Thymus (tissue), 11 donors: ENCODE measurements at regions not wholly inside any gene's neighbourhood (a gene's known extent, or its start where the extent isn't known, plus 50 kb on each side); places are given as distances from the start of the nearest gene placed in this dataset.

ENCODE experiments used
- DNase-seq, 9 donors: peaks; one replicate each; pipeline ENCODE4 v3.0.0-alpha.2; 2013; ENCODE audit warnings: low spot score in 9 of 9, low read depth in 6 of 9, missing footprints in 1 of 9
- H3K27ac ChIP-seq, 2 donors: one replicate each; pipeline ENCODE4 v1.5.1; 2013; ENCODE audit warnings: control low read depth in 1 of 2, low read depth in 1 of 2, low read length in 1 of 2, mild to moderate bottlenecking in 1 of 2, moderate library complexity in 1 of 2
- H3K27me3 ChIP-seq, 2 donors: one replicate each; pipeline ENCODE4 v1.5.1; 2013; ENCODE audit warnings: low read length in 1 of 2; ENCODE audit not compliant: control insufficient read depth in 2 of 2, insufficient read depth in 1 of 2
- H3K36me3 ChIP-seq, 2 donors: one replicate each; pipeline ENCODE4 v1.5.1; 2013; ENCODE audit warnings: low read length in 1 of 2, mild to moderate bottlenecking in 1 of 2, moderate library complexity in 1 of 2; ENCODE audit not compliant: control insufficient read depth in 2 of 2, insufficient read depth in 2 of 2
- H3K4me1 ChIP-seq, 2 donors: one replicate each; pipeline ENCODE4 v1.5.1; 2013; ENCODE audit warnings: low read length in 2 of 2; ENCODE audit not compliant: control insufficient read depth in 2 of 2, insufficient read depth in 2 of 2
- H3K4me3 ChIP-seq, 2 donors: one replicate each; pipeline ENCODE4 v1.5.1; 2013; ENCODE audit warnings: low read length in 2 of 2, control low read depth in 1 of 2, mild to moderate bottlenecking in 1 of 2
- H3K9me3 ChIP-seq, 2 donors: one replicate each; pipeline ENCODE4 v1.5.1; 2013; ENCODE audit warnings: low read length in 1 of 2, mild to moderate bottlenecking in 1 of 2; ENCODE audit not compliant: control insufficient read depth in 2 of 2, insufficient read depth in 1 of 2
- WGBS: extraction: QIAGEN DNeasy Blood & Tissue Kit; methylation state at CpG from one replicate; pipeline ENCODE4 v1.1.7; 2013; 5-methylcytosine and 5-hydroxymethylcytosine counted together
- donor health status: healthy.

DNA sequence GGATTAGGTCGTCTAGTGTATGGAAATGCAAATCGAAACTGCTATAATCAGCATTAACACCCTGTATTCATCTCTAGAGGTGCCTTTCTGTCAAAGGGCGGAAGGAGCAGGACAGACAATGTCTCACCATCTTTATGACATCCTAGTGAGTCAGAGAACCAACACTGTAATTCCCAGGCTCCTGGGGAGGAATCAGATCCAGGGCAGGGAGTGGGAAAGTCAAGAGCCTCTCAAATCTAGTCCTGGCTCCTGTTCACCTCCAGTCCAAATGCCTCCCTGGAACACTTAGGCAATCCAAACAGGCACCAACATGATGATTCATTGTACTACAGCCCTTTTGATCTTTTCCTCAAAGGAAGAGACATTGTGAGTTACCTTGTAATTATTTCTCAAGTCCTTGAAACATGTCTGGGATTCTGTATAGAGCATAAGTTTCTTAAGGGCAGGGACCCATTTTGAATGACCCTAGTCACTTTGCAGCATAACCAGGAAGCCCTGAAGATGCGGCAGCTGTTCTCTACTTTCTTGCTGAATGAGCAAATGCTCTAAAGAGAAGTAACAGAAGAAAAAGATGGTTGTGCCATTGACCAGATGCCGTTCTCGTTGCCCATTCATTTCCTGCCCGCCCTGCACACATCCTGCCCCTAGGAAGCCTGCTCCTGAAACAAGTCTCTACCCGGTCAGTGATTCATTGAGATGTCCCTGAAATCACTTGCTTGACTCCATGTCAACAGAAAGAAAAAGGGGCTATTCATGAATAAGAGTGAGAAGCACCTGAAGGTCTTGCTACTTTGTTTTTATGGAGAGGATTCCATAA is 112.8 kb upstream of the JARID2 start:
- H3K27ac ChIP-seq = no peak overlapping the region
- no peak overlapping the region for H3K4me3 ChIP-seq
- no peak for DNase-seq
- H3K4me1 ChIP-seq = peaks cover 0 to 2% of the 10 kb centered on the region in 2 donors
- no peaks in the 10 kb centered on the region for H3K36me3 ChIP-seq
- no peaks in the 10 kb centered on the region for H3K9me3 ChIP-seq
- H3K27me3 ChIP-seq = no peaks in the 10 kb centered on the region
- 77% methylated on average over 8 of the region's 8 CpGs for WGBS

DNA sequence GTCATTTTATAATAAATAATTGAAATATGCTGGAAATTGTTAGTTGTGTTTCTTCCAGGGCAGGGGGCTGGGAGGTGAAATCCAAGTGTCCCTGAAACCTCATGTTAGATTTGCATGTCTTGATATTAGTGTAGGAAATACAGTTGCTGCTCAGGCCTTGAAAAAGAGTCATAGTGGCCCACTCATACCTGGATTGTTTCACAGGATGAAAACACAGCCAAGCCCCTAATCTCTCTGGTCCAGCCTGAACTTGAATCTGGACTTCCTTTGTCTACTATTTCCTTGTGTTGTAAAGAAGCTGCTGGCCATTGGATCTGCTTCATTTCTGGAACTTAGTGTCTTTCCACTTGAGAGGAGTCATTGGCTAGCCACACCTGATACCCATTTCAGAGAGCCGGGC is 108.8 kb upstream of the JARID2 start:
- Histone ChIP-seq H3K36me3 (no peaks in the 10 kb centered on the region), H3K9me3 (no peaks in the 10 kb centered on the region), H3K27ac (no peak overlapping the region), H3K4me1 (no peaks in the 10 kb centered on the region), H3K4me3 (no peak overlapping the region), H3K27me3 (no peaks in the 10 kb centered on the region)
- 98% methylated on average over 1 of the region's 1 CpG for WGBS
- DNase-seq = no peak

DNA sequence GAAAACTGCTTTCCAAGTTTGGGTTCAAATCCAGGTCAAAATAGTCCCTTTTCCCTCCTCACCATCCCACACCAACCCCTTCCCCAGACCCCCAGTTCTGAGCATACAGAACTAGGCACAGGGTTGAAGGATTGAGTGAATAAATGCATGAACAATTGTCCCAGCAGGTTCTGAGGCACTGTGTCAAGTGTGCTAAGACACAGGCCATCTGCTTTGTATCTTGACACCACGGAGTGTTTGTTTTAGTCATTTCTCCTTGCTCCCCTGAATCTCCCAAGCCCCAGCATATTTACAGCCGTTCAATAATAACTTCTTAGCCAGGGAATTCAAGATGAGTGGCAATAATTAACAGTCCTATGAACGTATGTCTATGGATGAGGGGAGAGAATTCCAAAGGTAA is 102.8 kb upstream of the JARID2 start:
- Histone ChIP-seq H3K4me3 (no peak overlapping the region), H3K36me3 (no peaks in the 10 kb centered on the region), H3K4me1 (no peaks in the 10 kb centered on the region), H3K27ac (no peak overlapping the region), H3K27me3 (no peaks in the 10 kb centered on the region), H3K9me3 (no peaks in the 10 kb centered on the region)
- DNase-seq = no peak
- 92% methylated on average over 3 of the region's 3 CpGs for WGBS

DNA sequence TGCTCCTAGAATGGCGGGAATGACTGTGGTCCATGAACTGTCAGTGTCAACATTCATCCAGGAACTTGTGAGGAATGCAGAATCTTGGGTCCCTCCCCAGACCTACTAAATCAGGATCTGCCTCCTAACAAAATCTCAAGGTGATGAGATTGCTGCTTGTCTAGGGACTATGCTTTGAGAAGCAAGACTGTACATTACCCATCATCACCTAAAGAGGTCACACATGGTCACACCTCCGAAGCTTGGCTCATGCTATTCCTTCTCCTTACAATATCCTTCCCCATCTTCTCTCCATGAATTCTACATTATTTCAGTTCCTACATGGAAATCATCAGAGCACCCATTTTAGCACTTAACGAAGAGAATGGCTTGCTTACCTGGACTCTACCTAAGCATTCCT is 102.3 kb upstream of the JARID2 start:
- 97% methylated on average over 3 of the region's 3 CpGs for WGBS
- no peak for DNase-seq
- Histone ChIP-seq H3K36me3 (no peaks in the 10 kb centered on the region), H3K4me1 (no peaks in the 10 kb centered on the region), H3K9me3 (no peaks in the 10 kb centered on the region), H3K4me3 (no peak overlapping the region), H3K27me3 (no peaks in the 10 kb centered on the region), H3K27ac (no peak overlapping the region)

DNA sequence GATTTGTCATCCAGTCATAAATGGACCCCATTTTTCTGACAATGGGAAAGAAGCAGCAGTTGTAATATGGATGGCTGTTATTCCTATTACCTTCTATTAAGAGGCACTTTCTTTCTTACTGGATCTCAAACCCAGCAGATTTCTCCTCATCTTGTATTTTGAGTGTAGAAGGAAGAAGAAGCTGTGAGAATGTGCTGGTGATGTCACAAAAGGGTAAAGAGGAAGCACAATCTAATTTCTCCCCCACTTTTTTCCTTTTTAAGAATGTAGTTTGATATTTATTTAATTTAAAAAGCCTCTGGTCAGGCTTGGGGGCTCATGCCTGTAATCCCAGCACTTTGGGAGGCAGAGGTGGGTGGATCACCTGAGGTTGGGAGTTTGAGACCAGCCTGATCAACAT is 100.0 kb upstream of the JARID2 start:
- no peak for DNase-seq
- H3K27ac ChIP-seq = no peak overlapping the region
- H3K9me3 ChIP-seq = no peaks in the 10 kb centered on the region
- no peak overlapping the region for H3K4me3 ChIP-seq
- H3K36me3 ChIP-seq = no peaks in the 10 kb centered on the region
- H3K27me3 ChIP-seq = no peaks in the 10 kb centered on the region
- H3K4me1 ChIP-seq = no peaks in the 10 kb centered on the region

DNA sequence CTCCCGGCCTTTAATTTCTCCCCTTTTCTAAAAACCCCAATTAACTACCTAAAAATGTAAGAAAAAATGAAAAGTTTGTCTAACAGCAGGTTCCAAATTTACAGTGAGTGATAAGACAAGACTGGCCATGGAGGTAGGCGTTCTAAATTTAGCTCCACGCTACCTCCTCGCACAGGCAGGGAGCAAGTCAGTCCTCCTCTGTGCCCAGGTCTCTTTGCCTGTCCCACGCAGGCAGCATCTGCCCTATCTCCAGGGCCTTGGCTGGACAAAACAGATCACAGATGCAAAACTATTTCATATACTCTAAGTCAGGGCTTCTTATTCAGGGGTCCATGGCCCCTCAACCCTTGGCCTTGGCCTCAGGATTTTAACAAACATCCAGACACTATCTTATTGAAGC is 98.0 kb upstream of the JARID2 start:
- no peak overlapping the region for H3K4me3 ChIP-seq
- no peaks in the 10 kb centered on the region for H3K36me3 ChIP-seq
- 98% methylated on average over 5 of the region's 5 CpGs for WGBS
- H3K27me3 ChIP-seq = no peaks in the 10 kb centered on the region
- peak overlapping the region in 1 of 2 donors; percentile 3 for H3K27ac ChIP-seq
- no peak for DNase-seq
- H3K9me3 ChIP-seq = no peaks in the 10 kb centered on the region
- H3K4me1 ChIP-seq = no peaks in the 10 kb centered on the region

DNA sequence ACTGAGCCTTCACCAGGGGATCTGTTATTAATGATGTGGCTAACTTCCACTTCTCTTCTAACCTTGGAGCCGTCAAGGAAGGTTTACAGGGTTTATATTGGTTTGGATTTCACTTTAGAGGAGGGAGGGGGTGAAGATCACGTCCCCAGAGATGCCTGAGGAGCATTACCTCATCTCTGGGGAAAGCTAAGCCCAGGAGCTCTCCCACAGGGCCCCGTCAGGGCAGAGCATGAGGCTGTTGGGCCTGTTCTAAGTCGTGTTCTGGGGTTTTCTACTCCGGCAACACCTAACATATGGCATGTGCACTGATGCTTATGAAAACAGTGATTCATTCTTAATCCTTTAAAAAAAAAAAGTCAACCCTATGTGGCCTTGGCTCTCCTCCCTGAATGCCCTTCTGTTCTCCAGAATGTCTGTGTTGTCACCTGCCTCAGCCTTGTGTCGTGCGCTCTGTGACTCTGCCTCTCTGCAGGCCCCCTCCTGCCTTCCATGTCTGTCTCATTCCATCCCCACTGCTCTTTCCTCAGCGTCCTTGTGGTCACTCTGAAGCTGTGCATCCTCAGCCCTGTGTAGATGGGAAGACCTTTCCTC is 97.4 kb upstream of the JARID2 start:
- Histone ChIP-seq H3K36me3 (no peaks in the 10 kb centered on the region), H3K4me3 (no peak overlapping the region), H3K4me1 (no peaks in the 10 kb centered on the region), H3K9me3 (no peaks in the 10 kb centered on the region), H3K27me3 (no peaks in the 10 kb centered on the region), H3K27ac (no peak overlapping the region)
- DNase-seq = peak in 1 of 9 donors; percentile 5
- WGBS = 92% methylated on average over 8 of the region's 8 CpGs

DNA sequence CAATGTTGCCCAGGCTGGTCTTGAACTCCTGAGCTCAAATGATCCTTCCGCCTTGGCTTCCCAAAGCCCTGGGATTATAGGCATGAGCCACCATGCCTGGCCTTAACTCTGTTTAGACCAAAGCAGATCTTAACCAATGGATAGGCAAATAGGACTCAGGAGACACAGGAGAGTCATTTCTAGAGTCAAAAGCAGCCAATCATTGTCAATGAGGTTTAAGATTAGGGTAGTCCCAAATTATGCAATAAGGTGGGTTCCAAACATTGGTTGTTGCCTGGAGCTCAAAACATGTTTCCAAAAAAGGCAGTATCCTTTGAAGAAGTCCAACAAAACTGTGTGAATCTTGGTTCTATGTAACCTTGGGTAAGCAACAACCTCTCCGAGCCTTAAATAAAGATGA is 95.7 kb upstream of the JARID2 start:
- no peaks in the 10 kb centered on the region for H3K36me3 ChIP-seq
- no peak overlapping the region for H3K4me3 ChIP-seq
- no peaks in the 10 kb centered on the region for H3K9me3 ChIP-seq
- no peak for DNase-seq
- H3K4me1 ChIP-seq = no peaks in the 10 kb centered on the region
- 100% methylated on average over 2 of the region's 2 CpGs for WGBS
- H3K27me3 ChIP-seq = no peaks in the 10 kb centered on the region
- H3K27ac ChIP-seq = no peak overlapping the region

DNA sequence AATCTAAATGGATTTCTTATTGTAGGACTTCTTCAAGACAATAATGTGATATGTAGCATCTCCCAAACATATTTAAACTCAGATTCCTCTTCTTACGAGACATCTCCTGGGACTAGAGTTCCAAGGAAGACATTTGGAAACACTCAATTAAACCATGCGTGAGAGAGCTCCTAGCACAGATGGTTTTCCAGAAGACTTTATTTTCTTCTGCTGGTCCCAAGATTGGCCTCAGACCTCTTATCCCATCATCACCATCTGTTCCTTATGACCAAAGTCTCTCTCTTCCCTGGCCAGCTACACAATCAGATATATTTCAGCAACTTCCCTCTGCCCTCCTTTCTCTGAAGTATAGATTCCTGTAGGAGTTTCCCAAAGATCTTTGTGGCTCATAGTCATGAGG is 93.2 kb upstream of the JARID2 start:
- no peak for DNase-seq
- WGBS = 98% methylated on average over 2 of the region's 2 CpGs
- H3K4me3 ChIP-seq = no peak overlapping the region

More for the DNA sequence above, 93.2 kb upstream of the JARID2 start:
- H3K4me1 ChIP-seq = no peaks in the 10 kb centered on the region
- H3K27ac ChIP-seq = no peak overlapping the region
- H3K36me3 ChIP-seq = no peaks in the 10 kb centered on the region
- no peaks in the 10 kb centered on the region for H3K27me3 ChIP-seq
- H3K9me3 ChIP-seq = no peaks in the 10 kb centered on the region
